ENCODE measurements at regions not wholly inside any gene's neighbourhood (a gene's known extent, or its start where the extent isn't known, plus 50 kb on each side); places are given as distances from the start of the nearest gene placed in this dataset.

- TF ChIP-seq CTCF (IDR thresholded peaks at IDR 0.05) (no peak), ZFX (IDR thresholded peaks at IDR 0.05; ENCODE audit: borderline replicate concordance) (no peak)
Observed at GRCh38 chr18:66900837-66901236, 296.9 kb upstream of the CDH19 start.

Measured in 22Rv1 (cell line).